WTC11 (cell line): ENCODE measurements at regions not wholly inside any gene's neighbourhood (a gene's known extent, or its start where the extent isn't known, plus 50 kb on each side); places are given as distances from the start of the nearest gene placed in this dataset.

Source experiments
- SP1 ChIP-seq: sonication (generic); formaldehyde crosslinking; conservative IDR thresholded peaks from 2 replicates; pipeline ENCODE4 v1.8.1; 2022; ENCODE audit warnings: missing genetic modification reagents
- TP53 ChIP-seq: sonication (generic); formaldehyde crosslinking; IDR thresholded peaks from 2 replicates; pipeline ENCODE4 v1.8.1; 2023; ENCODE audit warnings: mild to moderate bottlenecking, missing genetic modification reagents
- ZBTB21 ChIP-seq: sonication (generic); formaldehyde crosslinking; IDR thresholded peaks from 2 replicates; pipeline ENCODE4 v1.8.1; 2023; ENCODE audit warnings: mild to moderate bottlenecking, missing genetic modification reagents, borderline replicate concordance
- ZNF219 ChIP-seq: sonication (generic); formaldehyde crosslinking; IDR thresholded peaks from 2 replicates; pipeline ENCODE4 v1.8.0; 2023; ENCODE audit warnings: missing genetic modification reagents, mild to moderate bottlenecking, borderline replicate concordance
- TF ChIP-seq, protein P1 (sequence below): sonication (generic); formaldehyde crosslinking; IDR thresholded peaks from 2 replicates; pipeline ENCODE4 v1.8.1; 2022; ENCODE audit warnings: low read depth, missing genetic modification reagents, borderline replicate concordance
- TF ChIP-seq, protein P2 (sequence below): sonication (generic); formaldehyde crosslinking; IDR thresholded peaks from 2 replicates; pipeline ENCODE4 v1.8.1; 2022; ENCODE audit warnings: low read depth, mild to moderate bottlenecking, moderate library complexity, missing genetic modification reagents, borderline replicate concordance
- TF ChIP-seq, protein P3 (sequence below): fragments of 200-600 bp; IDR thresholded peaks from 2 replicates; pipeline ENCODE4 v1.8.0; 2022; ENCODE audit warnings: antibody characterized with exemption
- TF ChIP-seq, protein P4 (sequence below): sonication (generic); formaldehyde crosslinking; IDR thresholded peaks from 2 replicates; pipeline ENCODE4 v1.8.1; 2022; ENCODE audit warnings: missing genetic modification reagents, borderline replicate concordance

DNA sequence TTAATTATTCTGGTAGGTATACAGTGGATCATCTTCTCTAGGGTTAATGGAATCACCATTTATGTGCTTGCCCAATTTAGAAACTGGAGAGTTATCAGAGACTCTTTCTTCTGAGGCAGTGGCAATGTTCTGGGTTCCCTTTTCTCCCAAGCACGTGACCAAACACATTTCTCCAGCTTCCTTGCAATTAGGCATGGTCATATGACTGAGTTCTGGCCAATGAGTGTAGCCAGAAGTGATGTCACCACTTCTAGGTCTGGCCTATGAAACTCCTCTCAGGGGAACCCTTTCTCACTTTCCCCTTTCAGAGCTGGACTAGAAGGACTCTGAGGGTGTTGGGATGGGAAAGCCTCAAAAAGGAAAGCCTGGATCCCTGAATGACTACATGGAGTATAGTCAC is 172.0 kb downstream of the NSG2 start:
- TF ChIP-seq, protein P1, sequence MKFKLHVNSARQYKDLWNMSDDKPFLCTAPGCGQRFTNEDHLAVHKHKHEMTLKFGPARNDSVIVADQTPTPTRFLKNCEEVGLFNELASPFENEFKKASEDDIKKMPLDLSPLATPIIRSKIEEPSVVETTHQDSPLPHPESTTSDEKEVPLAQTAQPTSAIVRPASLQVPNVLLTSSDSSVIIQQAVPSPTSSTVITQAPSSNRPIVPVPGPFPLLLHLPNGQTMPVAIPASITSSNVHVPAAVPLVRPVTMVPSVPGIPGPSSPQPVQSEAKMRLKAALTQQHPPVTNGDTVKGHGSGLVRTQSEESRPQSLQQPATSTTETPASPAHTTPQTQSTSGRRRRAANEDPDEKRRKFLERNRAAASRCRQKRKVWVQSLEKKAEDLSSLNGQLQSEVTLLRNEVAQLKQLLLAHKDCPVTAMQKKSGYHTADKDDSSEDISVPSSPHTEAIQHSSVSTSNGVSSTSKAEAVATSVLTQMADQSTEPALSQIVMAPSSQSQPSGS (CRISPR knock-in tag): no peak
- TF ChIP-seq, protein P2, sequence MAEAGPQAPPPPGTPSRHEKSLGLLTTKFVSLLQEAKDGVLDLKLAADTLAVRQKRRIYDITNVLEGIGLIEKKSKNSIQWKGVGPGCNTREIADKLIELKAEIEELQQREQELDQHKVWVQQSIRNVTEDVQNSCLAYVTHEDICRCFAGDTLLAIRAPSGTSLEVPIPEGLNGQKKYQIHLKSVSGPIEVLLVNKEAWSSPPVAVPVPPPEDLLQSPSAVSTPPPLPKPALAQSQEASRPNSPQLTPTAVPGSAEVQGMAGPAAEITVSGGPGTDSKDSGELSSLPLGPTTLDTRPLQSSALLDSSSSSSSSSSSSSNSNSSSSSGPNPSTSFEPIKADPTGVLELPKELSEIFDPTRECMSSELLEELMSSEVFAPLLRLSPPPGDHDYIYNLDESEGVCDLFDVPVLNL (CRISPR knock-in tag): no peak
- TF ChIP-seq TP53 (CRISPR knock-in tag) (no peak), SP1 (CRISPR knock-in tag) (no peak), ZNF219 (no peak), ZBTB21 (CRISPR knock-in tag) (no peak)
- TF ChIP-seq, protein P3, sequence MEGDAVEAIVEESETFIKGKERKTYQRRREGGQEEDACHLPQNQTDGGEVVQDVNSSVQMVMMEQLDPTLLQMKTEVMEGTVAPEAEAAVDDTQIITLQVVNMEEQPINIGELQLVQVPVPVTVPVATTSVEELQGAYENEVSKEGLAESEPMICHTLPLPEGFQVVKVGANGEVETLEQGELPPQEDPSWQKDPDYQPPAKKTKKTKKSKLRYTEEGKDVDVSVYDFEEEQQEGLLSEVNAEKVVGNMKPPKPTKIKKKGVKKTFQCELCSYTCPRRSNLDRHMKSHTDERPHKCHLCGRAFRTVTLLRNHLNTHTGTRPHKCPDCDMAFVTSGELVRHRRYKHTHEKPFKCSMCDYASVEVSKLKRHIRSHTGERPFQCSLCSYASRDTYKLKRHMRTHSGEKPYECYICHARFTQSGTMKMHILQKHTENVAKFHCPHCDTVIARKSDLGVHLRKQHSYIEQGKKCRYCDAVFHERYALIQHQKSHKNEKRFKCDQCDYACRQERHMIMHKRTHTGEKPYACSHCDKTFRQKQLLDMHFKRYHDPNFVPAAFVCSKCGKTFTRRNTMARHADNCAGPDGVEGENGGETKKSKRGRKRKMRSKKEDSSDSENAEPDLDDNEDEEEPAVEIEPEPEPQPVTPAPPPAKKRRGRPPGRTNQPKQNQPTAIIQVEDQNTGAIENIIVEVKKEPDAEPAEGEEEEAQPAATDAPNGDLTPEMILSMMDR: no peak
- TF ChIP-seq, protein P4, sequence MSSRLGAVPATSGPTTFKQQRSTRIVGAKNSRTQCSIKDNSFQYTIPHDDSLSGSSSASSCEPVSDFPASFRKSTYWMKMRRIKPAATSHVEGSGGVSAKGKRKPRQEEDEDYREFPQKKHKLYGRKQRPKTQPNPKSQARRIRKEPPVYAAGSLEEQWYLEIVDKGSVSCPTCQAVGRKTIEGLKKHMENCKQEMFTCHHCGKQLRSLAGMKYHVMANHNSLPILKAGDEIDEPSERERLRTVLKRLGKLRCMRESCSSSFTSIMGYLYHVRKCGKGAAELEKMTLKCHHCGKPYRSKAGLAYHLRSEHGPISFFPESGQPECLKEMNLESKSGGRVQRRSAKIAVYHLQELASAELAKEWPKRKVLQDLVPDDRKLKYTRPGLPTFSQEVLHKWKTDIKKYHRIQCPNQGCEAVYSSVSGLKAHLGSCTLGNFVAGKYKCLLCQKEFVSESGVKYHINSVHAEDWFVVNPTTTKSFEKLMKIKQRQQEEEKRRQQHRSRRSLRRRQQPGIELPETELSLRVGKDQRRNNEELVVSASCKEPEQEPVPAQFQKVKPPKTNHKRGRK (CRISPR knock-in tag): no peak
